Anterior cingulate cortex (tissue), 58 donors: ENCODE measurements at regions not wholly inside any gene's neighbourhood (a gene's known extent, or its start where the extent isn't known, plus 50 kb on each side); places are given as distances from the start of the nearest gene placed in this dataset.

Experiments
- DNase-seq, 58 donors: peaks; one replicate each; lab custom pipeline; 2025; lab: John Stamatoyannopoulos, UW

- DNase-seq, result no peak
These were observed 335.4 kb downstream of the BCOR start for GRCh38 chrX:39762266-39762841.

- peak in 1 of 58 donors; percentile 4 for DNase-seq
These were observed 333.3 kb downstream of the BCOR start for GRCh38 chrX:39764441-39764914.

GRCh38 chrX:39765327-39765726 lies 332.4 kb downstream of the BCOR start:
- DNase-seq, result no peak

- no peak for DNase-seq
These were observed 331.6 kb downstream of the BCOR start for GRCh38 chrX:39766085-39766726.

GRCh38 chrX:39766855-39767254 lies 330.9 kb downstream of the BCOR start:
- peak in 21 of 58 donors; percentile 1 to 34 (median 7) for DNase-seq

GRCh38 chrX:39767446-39767845 lies 330.3 kb downstream of the BCOR start:
- no peak for DNase-seq

- no peak for DNase-seq
These were observed 328.0 kb downstream of the BCOR start for GRCh38 chrX:39769748-39770147.

- DNase-seq, result no peak
These were observed 326.7 kb downstream of the BCOR start for GRCh38 chrX:39771089-39771488.

GRCh38 chrX:39772057-39772832 lies 325.5 kb downstream of the BCOR start:
- peak in 5 of 58 donors; percentile 0 to 18 (median 2) for DNase-seq

GRCh38 chrX:39773150-39773549 lies 324.6 kb downstream of the BCOR start:
- DNase-seq, result no peak

GRCh38 chrX:39773923-39774773 lies 323.6 kb downstream of the BCOR start:
- DNase-seq, result no peak

GRCh38 chrX:39774774-39775328 lies 322.9 kb downstream of the BCOR start:
- no peak for DNase-seq

GRCh38 chrX:39777623-39778025 lies 320.1 kb downstream of the BCOR start:
- no peak for DNase-seq

- DNase-seq, result no peak
These were observed 317.6 kb downstream of the BCOR start for GRCh38 chrX:39779952-39780783.

GRCh38 chrX:39782276-39782675 lies 315.5 kb downstream of the BCOR start:
- no peak for DNase-seq

- DNase-seq, result no peak
These were observed 309.8 kb downstream of the BCOR start for GRCh38 chrX:39787999-39788398.

GRCh38 chrX:39788521-39788920 lies 309.2 kb downstream of the BCOR start:
- DNase-seq, result no peak

GRCh38 chrX:39791691-39792090 lies 306.1 kb downstream of the BCOR start:
- DNase-seq, result no peak

- DNase-seq, result no peak
These were observed 302.2 kb downstream of the BCOR start for GRCh38 chrX:39795605-39796004.
